ENCODE measurements at regions not wholly inside any gene's neighbourhood (a gene's known extent, or its start where the extent isn't known, plus 50 kb on each side); places are given as distances from the start of the nearest gene placed in this dataset.

- no peak for DNase-seq (ENCODE audit: low spot score)
Measured at GRCh38 chr10:78794736-78795455, 273.9 kb upstream of the ZMIZ1 start.

- DNase-seq (ENCODE audit: low spot score): no peak
Measured at GRCh38 chr10:78798976-78799730, 269.6 kb upstream of the ZMIZ1 start.

- DNase-seq (ENCODE audit: low spot score): no peak
Measured at GRCh38 chr10:78800006-78800405, 268.8 kb upstream of the ZMIZ1 start.

GRCh38 chr10:78800535-78801320 is 268.0 kb upstream of the ZMIZ1 start:
- no peak for DNase-seq (ENCODE audit: low spot score)

- no peak for DNase-seq (ENCODE audit: low spot score)
Measured at GRCh38 chr10:78802431-78802830, 266.3 kb upstream of the ZMIZ1 start.

GRCh38 chr10:78802866-78803265 is 265.9 kb upstream of the ZMIZ1 start:
- DNase-seq (ENCODE audit: low spot score): peak; percentile 41

- no peak for DNase-seq (ENCODE audit: low spot score)
Measured at GRCh38 chr10:78803710-78804109, 265.1 kb upstream of the ZMIZ1 start.

GRCh38 chr10:78804411-78805032 is 264.2 kb upstream of the ZMIZ1 start:
- no peak for DNase-seq (ENCODE audit: low spot score)

GRCh38 chr10:78805176-78805575 is 263.6 kb upstream of the ZMIZ1 start:
- DNase-seq (ENCODE audit: low spot score): peak; percentile 99

GRCh38 chr10:78806681-78807221 is 262.0 kb upstream of the ZMIZ1 start:
- DNase-seq (ENCODE audit: low spot score): no peak

- no peak for DNase-seq (ENCODE audit: low spot score)
Measured at GRCh38 chr10:78807504-78808203, 261.1 kb upstream of the ZMIZ1 start.

- no peak for DNase-seq (ENCODE audit: low spot score)
Measured at GRCh38 chr10:78808286-78808685, 260.5 kb upstream of the ZMIZ1 start.

- DNase-seq (ENCODE audit: low spot score): no peak
Measured at GRCh38 chr10:78808736-78809367, 259.9 kb upstream of the ZMIZ1 start.

- no peak for DNase-seq (ENCODE audit: low spot score)
Measured at GRCh38 chr10:78811174-78811573, 257.6 kb upstream of the ZMIZ1 start.

- DNase-seq (ENCODE audit: low spot score): no peak
Measured at GRCh38 chr10:78812571-78813318, 256.0 kb upstream of the ZMIZ1 start.

GRCh38 chr10:78813526-78813925 is 255.2 kb upstream of the ZMIZ1 start:
- no peak for DNase-seq (ENCODE audit: low spot score)

- DNase-seq (ENCODE audit: low spot score): no peak
Measured at GRCh38 chr10:78813998-78814399, 254.8 kb upstream of the ZMIZ1 start.

- no peak for DNase-seq (ENCODE audit: low spot score)
Measured at GRCh38 chr10:78814407-78814806, 254.4 kb upstream of the ZMIZ1 start.

- DNase-seq (ENCODE audit: low spot score): no peak
Measured at GRCh38 chr10:78815702-78816334, 252.9 kb upstream of the ZMIZ1 start.

Data from H4 (cell line).